ENCODE measurements at regions not wholly inside any gene's neighbourhood (a gene's known extent, or its start where the extent isn't known, plus 50 kb on each side); places are given as distances from the start of the nearest gene placed in this dataset.

DNA sequence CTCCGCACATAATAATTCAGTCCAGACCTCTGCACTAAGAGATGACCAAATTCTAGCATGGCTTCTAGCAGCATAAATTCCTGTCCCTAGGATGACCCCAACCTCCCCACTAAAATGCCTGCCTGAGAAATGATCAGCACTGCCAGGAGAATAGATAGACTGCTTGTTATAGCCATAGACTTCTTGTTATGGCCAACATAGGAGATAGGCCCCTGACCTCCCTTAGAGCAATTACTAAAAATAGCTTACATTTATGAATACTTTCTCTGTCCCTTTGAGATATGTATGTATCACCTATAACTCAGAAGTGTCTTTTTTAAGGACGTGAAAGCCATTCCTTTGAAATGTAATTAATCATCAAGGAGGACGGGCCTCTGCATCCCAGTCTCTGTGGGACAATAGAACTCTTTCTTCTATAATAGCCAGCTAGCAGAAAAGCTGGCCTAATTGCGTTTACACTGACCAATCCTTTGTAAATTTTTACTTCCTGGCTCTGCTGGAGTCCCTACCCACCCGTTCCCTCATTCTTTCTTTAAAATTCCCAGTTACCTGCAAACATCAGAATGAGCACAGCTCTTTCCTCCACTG lies 1002.7 kb downstream of the CDH18 start:
- ChIA-PET CTCF (no interaction called here), POLR2A (no interaction called here)
- Histone ChIP-seq H3K4me1 (ENCODE audit: control insufficient read depth, insufficient read depth, low read length) (no peaks in the 10 kb centered on the region), H3K4me3 (ENCODE audit: low read depth, low read length) (no peak overlapping the region), H3K27ac (ENCODE audit: extremely low read depth, low read depth, low read length) (no peak overlapping the region), H3K9me3 (ENCODE audit: control insufficient read depth, insufficient read depth, low read depth, low read length) (no peaks in the 10 kb centered on the region; the same call in 1 of the 2 replicates), H3K36me3 (ENCODE audit: control insufficient read depth in 2 of 2, insufficient read depth in 1 of 2, low read length in 2 of 2) (no peaks in the 10 kb centered on the region)
- TF ChIP-seq GLIS1 (tag by site-specific recombination; IDR thresholded peaks at IDR 0.05) (no peak), ZNF433 (tag by site-specific recombination; IDR thresholded peaks at IDR 0.05; ENCODE audit: low read depth) (no peak), ZNF768 (tag by site-specific recombination; IDR thresholded peaks at IDR 0.05) (no peak)
- TF ChIP-seq, protein P1, sequence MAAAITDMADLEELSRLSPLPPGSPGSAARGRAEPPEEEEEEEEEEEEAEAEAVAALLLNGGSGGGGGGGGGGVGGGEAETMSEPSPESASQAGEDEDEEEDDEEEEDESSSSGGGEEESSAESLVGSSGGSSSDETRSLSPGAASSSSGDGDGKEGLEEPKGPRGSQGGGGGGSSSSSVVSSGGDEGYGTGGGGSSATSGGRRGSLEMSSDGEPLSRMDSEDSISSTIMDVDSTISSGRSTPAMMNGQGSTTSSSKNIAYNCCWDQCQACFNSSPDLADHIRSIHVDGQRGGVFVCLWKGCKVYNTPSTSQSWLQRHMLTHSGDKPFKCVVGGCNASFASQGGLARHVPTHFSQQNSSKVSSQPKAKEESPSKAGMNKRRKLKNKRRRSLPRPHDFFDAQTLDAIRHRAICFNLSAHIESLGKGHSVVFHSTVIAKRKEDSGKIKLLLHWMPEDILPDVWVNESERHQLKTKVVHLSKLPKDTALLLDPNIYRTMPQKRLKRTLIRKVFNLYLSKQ (tag by site-specific recombination; IDR thresholded peaks at IDR 0.05; ENCODE audit: borderline replicate concordance) = no peak

DNA sequence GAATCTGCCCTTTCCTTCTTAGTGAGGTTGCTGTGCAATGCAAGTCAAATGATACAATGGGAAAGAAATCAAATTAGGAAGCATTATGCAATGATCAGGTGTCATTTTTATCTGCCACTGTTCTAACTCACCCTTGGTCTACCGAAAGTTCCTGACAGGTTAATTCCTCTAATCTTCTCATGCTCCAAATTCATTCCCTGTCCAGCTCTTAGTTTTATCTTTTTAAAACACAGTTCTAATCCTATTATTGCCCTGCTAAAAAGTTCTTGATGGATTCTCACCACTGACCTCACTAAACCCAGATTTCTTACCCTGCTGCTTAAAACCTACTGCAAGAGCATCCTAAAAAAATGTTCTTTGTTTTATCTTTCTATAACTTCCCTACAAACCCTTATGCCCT lies 1000.9 kb downstream of the CDH18 start:
- ChIA-PET CTCF (no interaction called here), POLR2A (no interaction called here)
- H3K9me3 ChIP-seq (ENCODE audit: control insufficient read depth, insufficient read depth, low read depth, low read length) = no peaks in the 10 kb centered on the region; the same call in 1 of the 2 replicates
- H3K27ac ChIP-seq (ENCODE audit: extremely low read depth, low read depth, low read length) = no peak overlapping the region
- no peaks in the 10 kb centered on the region for H3K36me3 ChIP-seq (ENCODE audit: control insufficient read depth in 2 of 2, insufficient read depth in 1 of 2, low read length in 2 of 2)
- TF ChIP-seq ZBTB1 (tag by site-specific recombination; IDR thresholded peaks at IDR 0.05) (no peak), ZNF10 (tag by site-specific recombination; IDR thresholded peaks at IDR 0.05) (no peak), ZNF366 (tag by site-specific recombination; conservative IDR thresholded peaks at IDR 0.05) (no peak), ZNF544 (tag by site-specific recombination; IDR thresholded peaks at IDR 0.05) (no peak), YY1 (tag by site-specific recombination; IDR thresholded peaks at IDR 0.05) (no peak), ZNF274 (IDR thresholded peaks at IDR 0.05; ENCODE audit: low read length) (no peak), ZNF274 (tag by site-specific recombination; IDR thresholded peaks at IDR 0.05; ENCODE audit: borderline replicate concordance) (no peak), ZNF776 (tag by site-specific recombination; IDR thresholded peaks at IDR 0.05; ENCODE audit: borderline replicate concordance) (no peak), BCL11A (tag by site-specific recombination; IDR thresholded peaks at IDR 0.05; ENCODE audit: low read depth) (no peak), ZNF514 (tag by site-specific recombination; IDR thresholded peaks at IDR 0.05) (no peak)
- TF ChIP-seq, protein P2, sequence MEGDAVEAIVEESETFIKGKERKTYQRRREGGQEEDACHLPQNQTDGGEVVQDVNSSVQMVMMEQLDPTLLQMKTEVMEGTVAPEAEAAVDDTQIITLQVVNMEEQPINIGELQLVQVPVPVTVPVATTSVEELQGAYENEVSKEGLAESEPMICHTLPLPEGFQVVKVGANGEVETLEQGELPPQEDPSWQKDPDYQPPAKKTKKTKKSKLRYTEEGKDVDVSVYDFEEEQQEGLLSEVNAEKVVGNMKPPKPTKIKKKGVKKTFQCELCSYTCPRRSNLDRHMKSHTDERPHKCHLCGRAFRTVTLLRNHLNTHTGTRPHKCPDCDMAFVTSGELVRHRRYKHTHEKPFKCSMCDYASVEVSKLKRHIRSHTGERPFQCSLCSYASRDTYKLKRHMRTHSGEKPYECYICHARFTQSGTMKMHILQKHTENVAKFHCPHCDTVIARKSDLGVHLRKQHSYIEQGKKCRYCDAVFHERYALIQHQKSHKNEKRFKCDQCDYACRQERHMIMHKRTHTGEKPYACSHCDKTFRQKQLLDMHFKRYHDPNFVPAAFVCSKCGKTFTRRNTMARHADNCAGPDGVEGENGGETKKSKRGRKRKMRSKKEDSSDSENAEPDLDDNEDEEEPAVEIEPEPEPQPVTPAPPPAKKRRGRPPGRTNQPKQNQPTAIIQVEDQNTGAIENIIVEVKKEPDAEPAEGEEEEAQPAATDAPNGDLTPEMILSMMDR (tag by site-specific recombination; IDR thresholded peaks at IDR 0.05) = no peak
- TF ChIP-seq, protein P3, sequence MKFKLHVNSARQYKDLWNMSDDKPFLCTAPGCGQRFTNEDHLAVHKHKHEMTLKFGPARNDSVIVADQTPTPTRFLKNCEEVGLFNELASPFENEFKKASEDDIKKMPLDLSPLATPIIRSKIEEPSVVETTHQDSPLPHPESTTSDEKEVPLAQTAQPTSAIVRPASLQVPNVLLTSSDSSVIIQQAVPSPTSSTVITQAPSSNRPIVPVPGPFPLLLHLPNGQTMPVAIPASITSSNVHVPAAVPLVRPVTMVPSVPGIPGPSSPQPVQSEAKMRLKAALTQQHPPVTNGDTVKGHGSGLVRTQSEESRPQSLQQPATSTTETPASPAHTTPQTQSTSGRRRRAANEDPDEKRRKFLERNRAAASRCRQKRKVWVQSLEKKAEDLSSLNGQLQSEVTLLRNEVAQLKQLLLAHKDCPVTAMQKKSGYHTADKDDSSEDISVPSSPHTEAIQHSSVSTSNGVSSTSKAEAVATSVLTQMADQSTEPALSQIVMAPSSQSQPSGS (tag by site-specific recombination; IDR thresholded peaks at IDR 0.05; ENCODE audit: low read depth) = no peak
- no peak overlapping the region for H3K4me3 ChIP-seq (ENCODE audit: low read depth, low read length)
- H3K4me1 ChIP-seq (ENCODE audit: control insufficient read depth, insufficient read depth, low read length) = no peaks in the 10 kb centered on the region

DNA sequence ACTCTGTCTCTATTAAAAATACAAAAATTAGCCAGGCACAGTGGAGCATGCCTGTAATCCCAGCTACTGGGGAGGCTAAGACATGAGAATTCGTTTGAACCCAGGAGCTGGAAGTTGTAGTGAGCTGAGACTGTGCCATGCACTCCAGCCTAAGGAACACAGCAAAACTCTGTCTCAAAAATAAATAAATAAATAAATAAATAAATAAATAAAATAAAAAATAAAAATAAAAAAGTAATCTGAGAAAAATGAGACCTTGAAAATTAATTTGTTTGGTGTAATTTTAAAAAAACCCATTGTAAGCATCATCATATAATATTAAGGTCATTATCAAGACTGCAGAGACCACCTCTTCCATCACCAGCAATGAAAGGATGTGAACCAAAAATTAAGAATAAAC lies 997.1 kb downstream of the CDH18 start:
- CTCF ChIA-PET = no interaction called here
- peak; percentile 48 for TF ChIP-seq ZNF426 (tag by site-specific recombination; IDR thresholded peaks at IDR 0.05)
- no peak for TF ChIP-seq KLF10 (tag by site-specific recombination; IDR thresholded peaks at IDR 0.05)
- no peak for TF ChIP-seq ZNF48 (tag by site-specific recombination; IDR thresholded peaks at IDR 0.05)
- TF ChIP-seq, protein P2 (tag by site-specific recombination; IDR thresholded peaks at IDR 0.05) = no peak
- peak; percentile 52 for TF ChIP-seq ZNF555 (tag by site-specific recombination; conservative IDR thresholded peaks at IDR 0.05)
- TF ChIP-seq ZBTB17 (tag by site-specific recombination; IDR thresholded peaks at IDR 0.05) = no peak

More for the DNA sequence above, 997.1 kb downstream of the CDH18 start:
- no peak overlapping the region for H3K27ac ChIP-seq (ENCODE audit: extremely low read depth, low read depth, low read length)
- H3K4me3 ChIP-seq (ENCODE audit: low read depth, low read length) = no peak overlapping the region
- POLR2A ChIA-PET = no interaction called here
- H3K4me1 ChIP-seq (ENCODE audit: control insufficient read depth, insufficient read depth, low read length) = no peaks in the 10 kb centered on the region
- H3K36me3 ChIP-seq (ENCODE audit: control insufficient read depth in 2 of 2, insufficient read depth in 1 of 2, low read length in 2 of 2) = no peaks in the 10 kb centered on the region
- H3K9me3 ChIP-seq (ENCODE audit: control insufficient read depth, insufficient read depth, low read depth, low read length) = no peaks in the 10 kb centered on the region; the same call in 1 of the 2 replicates

Data from HEK293 (cell line).